Endothelial cell of umbilical vein (primary cell): ENCODE measurements at regions not wholly inside any gene's neighbourhood (a gene's known extent, or its start where the extent isn't known, plus 50 kb on each side); places are given as distances from the start of the nearest gene placed in this dataset.

ENCODE experiments used
- BruUV-seq: library from RNA; stranded (reverse); fragments of 400-500 nt; replicated peaks from 2 replicates; lab custom pipeline; 2021; lab: Mats Ljungman, UMichigan
- CTCF ChIA-PET: fragments of 300-600, 350-600 bp; sonication (Branson Sonifier 250); formaldehyde crosslinking; loops from one replicate; lab custom pipeline; 2021; ENCODE audit warnings: antibody characterized with exemption, inconsistent platforms; lab: Charles Lee
- POLR2A ChIA-PET: fragments of 300-600, 350-600 bp; sonication (Branson Sonifier 250); formaldehyde crosslinking; loops from one replicate; lab custom pipeline; 2021; ENCODE audit warnings: antibody characterized with exemption, inconsistent platforms; lab: Charles Lee
- DNase-seq: peaks from one replicate; pipeline ENCODE4 v3.0.0-alpha.2; 2011; ENCODE audit warnings: low read depth, low spot score
- FAIRE-seq: peaks from 2 replicates; lab custom pipeline; 2011; peaks lifted over from hg19 to GRCh38; lab: Jason Lieb, UNC
- H2AFZ ChIP-seq: 2 replicates; pipeline ENCODE4 v1.6.0; 2012; ENCODE audit warnings: low read depth, low read length, control low read depth, inconsistent platforms
- H3K27ac ChIP-seq: 2 replicates; pipeline ENCODE4 v1.5.1; 2011; ENCODE audit warnings: low read depth, mild to moderate bottlenecking, control low read depth, low read length, moderate library complexity; ENCODE audit not compliant: insufficient read depth
- H3K27me3 ChIP-seq, 2 experiments: 2 replicates each; pipeline versions ENCODE4 v1.6.0 to v1.6.1; 2011; ENCODE audit warnings: low read length in 2 of 2, mixed read lengths in 1 of 2; ENCODE audit not compliant: control insufficient read depth in 2 of 2, insufficient read depth in 2 of 2
- H3K36me3 ChIP-seq, 2 experiments: 2 replicates in 1 of 2; 3 replicates in 1 of 2; pipeline ENCODE4 v1.5.1; 2011; ENCODE audit warnings: low read length in 2 of 2, mild to moderate bottlenecking in 1 of 2, moderate library complexity in 1 of 2; ENCODE audit not compliant: control insufficient read depth in 2 of 2, insufficient read depth in 2 of 2; ENCODE audit errors: extremely low read depth in 1 of 2
- H3K4me1 ChIP-seq: 3 replicates; pipeline ENCODE4 v1.5.1; 2011; ENCODE audit warnings: mild to moderate bottlenecking, low read length; ENCODE audit not compliant: control insufficient read depth, insufficient read depth; ENCODE audit errors: extremely low read depth
- H3K4me2 ChIP-seq: 2 replicates; pipeline ENCODE4 v1.6.1; 2011; ENCODE audit warnings: low read length, control low read depth, mixed read lengths; ENCODE audit not compliant: insufficient read depth
- H3K4me3 ChIP-seq, 3 experiments: fragments of 200-600 bp in 1 of 3; sonication (generic), shearing (Covaris generic) in 1 of 3; replicated peaks in 1 of 3; 2 replicates each; pipeline ENCODE4 v1.5.1; 2011 to 2016; ENCODE audit warnings: control low read depth in 3 of 3, low read length in 3 of 3, mild to moderate bottlenecking in 2 of 3, inconsistent platforms in 1 of 3, low read depth in 1 of 3, moderate library complexity in 1 of 3; ENCODE audit not compliant: insufficient read depth in 1 of 3
- H3K79me2 ChIP-seq: 2 replicates; pipeline ENCODE4 v1.6.0; 2012; ENCODE audit warnings: low read length, inconsistent platforms; ENCODE audit not compliant: control insufficient read depth, insufficient read depth
- H3K9ac ChIP-seq: replicated peaks from 2 replicates; pipeline ENCODE3; 2011; ENCODE audit warnings: low read length, control low read depth; ENCODE audit not compliant: insufficient read depth; ENCODE audit errors: extremely low read depth
- H3K9me1 ChIP-seq: replicated peaks from 3 replicates; pipeline ENCODE4 v1.6.0; 2011; ENCODE audit warnings: mild to moderate bottlenecking, low read length; ENCODE audit not compliant: control insufficient read depth, insufficient read depth; ENCODE audit errors: extremely low read depth
- H3K9me3 ChIP-seq: replicated peaks from 2 replicates; pipeline ENCODE4 v1.5.1; 2012; ENCODE audit warnings: low read length, inconsistent platforms; ENCODE audit not compliant: control insufficient read depth, insufficient read depth
- H4K20me1 ChIP-seq: replicated peaks from 2 replicates; pipeline ENCODE3; 2011; ENCODE audit warnings: mild to moderate bottlenecking, low read length; ENCODE audit not compliant: control insufficient read depth, insufficient read depth; ENCODE audit errors: extremely low read depth
- EZH2 ChIP-seq: IDR thresholded peaks from 2 replicates; pipeline ENCODE4 v1.6.1; 2012; ENCODE audit warnings: borderline replicate concordance, low read depth, mild to moderate bottlenecking, moderate library complexity, low read length, inconsistent platforms; ENCODE audit not compliant: severe bottlenecking
- FOS ChIP-seq: IDR thresholded peaks from 2 replicates; pipeline ENCODE4 v1.6.1; 2011; ENCODE audit warnings: mild to moderate bottlenecking, low read length, moderate library complexity, borderline replicate concordance; ENCODE audit not compliant: insufficient read depth
- GATA2 ChIP-seq: IDR thresholded peaks from 2 replicates; pipeline ENCODE4 v1.7.0; 2011; ENCODE audit warnings: low read depth, mild to moderate bottlenecking, moderate library complexity, mixed read lengths, low read length; ENCODE audit not compliant: insufficient read length, insufficient read depth
- JUN ChIP-seq: IDR thresholded peaks from 2 replicates; pipeline ENCODE4 v1.6.1; 2011; ENCODE audit warnings: borderline replicate concordance, low read depth; ENCODE audit not compliant: insufficient read length, insufficient read depth
- MAX ChIP-seq: IDR thresholded peaks from 2 replicates; pipeline ENCODE4 v1.6.1; 2011; ENCODE audit not compliant: insufficient read depth, insufficient read length
- MYC ChIP-seq: IDR thresholded peaks from one replicate; pipeline ENCODE4 v1.6.1; 2011; ENCODE audit warnings: mild to moderate bottlenecking, low read depth, low read length
- POLR2A ChIP-seq: IDR thresholded peaks from 2 replicates; pipeline ENCODE4 v1.6.1; 2012; ENCODE audit warnings: low read depth, mild to moderate bottlenecking, control low read depth, low read length
- POLR2AphosphoS5 ChIP-seq: IDR thresholded peaks from 2 replicates; pipeline ENCODE4 v1.6.1; 2012; ENCODE audit warnings: low read depth, mild to moderate bottlenecking, control low read depth, low read length, moderate library complexity; ENCODE audit not compliant: insufficient read depth
- dilution Hi-C: fragments of 300-500 bp; cut with MboI; formaldehyde crosslinking; loops from one replicate; pipeline ENCODE4 v1.15.0; 2019; ENCODE audit warnings: low sequenced_read_pairs; ENCODE audit not compliant: extremely low pct_ligation_motif_present
- intact Hi-C: fragments of 100-400 bp; cut with micrococcal nuclease; formaldehyde crosslinking; loops from one replicate; pipeline ENCODE4 v1.10.0; 2022
- TF ChIP-seq, protein P1 (sequence below), 2 donors: IDR thresholded peaks; 1 replicate in 1 of 2; 2 replicates in 1 of 2; pipeline ENCODE4 v1.5.1; 2011; ENCODE audit warnings: low read length in 2 of 2, mild to moderate bottlenecking in 2 of 2, moderate library complexity in 2 of 2, control low read depth in 1 of 2, inconsistent platforms in 1 of 2, low read depth in 1 of 2; ENCODE audit not compliant: insufficient read depth in 1 of 2; ENCODE audit errors: extremely low read depth in 1 of 2

GRCh38 chrX:129116676-129117470 lies 406.4 kb downstream of the SMARCA1 start:
- intact Hi-C loops, result no loop called here
- BruUV-seq, result no TSS peak
- DNase-seq, result no peak
- no peak for FAIRE-seq
- dilution Hi-C loops, result no loop called here
- no peak for TF ChIP-seq POLR2AphosphoS5
- no peak for TF ChIP-seq POLR2A
- TF ChIP-seq, protein P1, sequence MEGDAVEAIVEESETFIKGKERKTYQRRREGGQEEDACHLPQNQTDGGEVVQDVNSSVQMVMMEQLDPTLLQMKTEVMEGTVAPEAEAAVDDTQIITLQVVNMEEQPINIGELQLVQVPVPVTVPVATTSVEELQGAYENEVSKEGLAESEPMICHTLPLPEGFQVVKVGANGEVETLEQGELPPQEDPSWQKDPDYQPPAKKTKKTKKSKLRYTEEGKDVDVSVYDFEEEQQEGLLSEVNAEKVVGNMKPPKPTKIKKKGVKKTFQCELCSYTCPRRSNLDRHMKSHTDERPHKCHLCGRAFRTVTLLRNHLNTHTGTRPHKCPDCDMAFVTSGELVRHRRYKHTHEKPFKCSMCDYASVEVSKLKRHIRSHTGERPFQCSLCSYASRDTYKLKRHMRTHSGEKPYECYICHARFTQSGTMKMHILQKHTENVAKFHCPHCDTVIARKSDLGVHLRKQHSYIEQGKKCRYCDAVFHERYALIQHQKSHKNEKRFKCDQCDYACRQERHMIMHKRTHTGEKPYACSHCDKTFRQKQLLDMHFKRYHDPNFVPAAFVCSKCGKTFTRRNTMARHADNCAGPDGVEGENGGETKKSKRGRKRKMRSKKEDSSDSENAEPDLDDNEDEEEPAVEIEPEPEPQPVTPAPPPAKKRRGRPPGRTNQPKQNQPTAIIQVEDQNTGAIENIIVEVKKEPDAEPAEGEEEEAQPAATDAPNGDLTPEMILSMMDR (IDR thresholded peaks at IDR 0.05; ENCODE audit: extremely low read depth in 1 of 2, insufficient read depth in 1 of 2, low read depth in 1 of 2, low read length in 2 of 2), result no peak
- TF ChIP-seq MAX, result no peak
- no peak for TF ChIP-seq FOS
- TF ChIP-seq MYC, result no peak
- TF ChIP-seq JUN, result no peak
- TF ChIP-seq GATA2, result no peak
- no peak for TF ChIP-seq EZH2
- Histone ChIP-seq H4K20me1 (no peaks in the 10 kb centered on the region), H3K9me1 (no peaks in the 10 kb centered on the region), H3K27me3 (no peaks in the 10 kb centered on the region), H3K4me3 (no peak overlapping the region), H3K9ac (no peak overlapping the region), H3K27ac (no peak overlapping the region), H3K36me3 (no peaks in the 10 kb centered on the region), H2AFZ (no peak overlapping the region), H3K4me2 (no peak overlapping the region), H3K4me1 (no peaks in the 10 kb centered on the region), H3K9me3 (no peaks in the 10 kb centered on the region), H3K79me2 (no peaks in the 10 kb centered on the region)
- POLR2A ChIA-PET, result no interaction called here
- CTCF ChIA-PET, result interaction anchor here (0.9 kb wide), 1 partner anchor 1011 kb away, joined by 3 read pairs; no protein-coding TSS in a partner anchor
